ENCODE measurements at regions not wholly inside any gene's neighbourhood (a gene's known extent, or its start where the extent isn't known, plus 50 kb on each side); places are given as distances from the start of the nearest gene placed in this dataset.

- TF ChIP-seq CTCF (conservative IDR thresholded peaks at IDR 0.05; ENCODE audit: low read depth, low read length) (no peak), EZH2 (IDR thresholded peaks at IDR 0.05; ENCODE audit: borderline replicate concordance, low read depth, low read length, poor library complexity, severe bottlenecking) (no peak)
Observed at GRCh38 chr2:126241001-126241400, 415.0 kb upstream of the GYPC start.
